Sigmoid colon (tissue), 4 donors: ENCODE measurements at regions not wholly inside any gene's neighbourhood (a gene's known extent, or its start where the extent isn't known, plus 50 kb on each side); places are given as distances from the start of the nearest gene placed in this dataset.

Experiments
- CTCF ChIP-seq, 4 experiments: fragments of 450-650 bp in 3 of 4; fragments of 200-600 bp in 1 of 4; IDR thresholded peaks; one replicate each; pipeline ENCODE4 v1.5.1; 2016 to 2019; ENCODE audit warnings: antibody characterized with exemption in 4 of 4, mild to moderate bottlenecking in 3 of 4, moderate library complexity in 2 of 4
- EP300 ChIP-seq, 4 donors: sonication (generic); formaldehyde crosslinking; IDR thresholded peaks; one replicate each; pipeline ENCODE4 v1.6.1; 2017; ENCODE audit warnings: antibody characterized with exemption in 4 of 4
- POLR2A ChIP-seq, 2 donors: fragments of 450-650 bp; IDR thresholded peaks; one replicate each; pipeline ENCODE4 v1.6.1; 2016; ENCODE audit warnings: antibody characterized with exemption in 2 of 2, mild to moderate bottlenecking in 2 of 2, moderate library complexity in 2 of 2

GRCh38 chr2:9076210-9076609, 72.7 kb upstream of the MBOAT2 start:
- TF ChIP-seq POLR2A (IDR thresholded peaks at IDR 0.05) (no peak), CTCF (IDR thresholded peaks at IDR 0.05) (no peak), EP300 (IDR thresholded peaks at IDR 0.05) (no peak)
